LHCN-M2 (cell line): ENCODE measurements at regions not wholly inside any gene's neighbourhood (a gene's known extent, or its start where the extent isn't known, plus 50 kb on each side); places are given as distances from the start of the nearest gene placed in this dataset.
"Not testable (repeated sequence)": the region's sequence is repeated elsewhere in the genome, so short reads cannot be mapped to it uniquely, and the experiment has no call there.

Source experiments
- DNase-seq: peaks from one replicate; pipeline ENCODE4 v3.0.0-alpha.2; 2012; ENCODE audit warnings: low read depth

- DNase-seq = no peak
Observed at GRCh38 chr18:59848002-59848401, 51.8 kb upstream of the PMAIP1 start.

GRCh38 chr18:59847491-59847846, 52.3 kb upstream of the PMAIP1 start:
- DNase-seq = not testable (repeated sequence)

- no peak for DNase-seq
Observed at GRCh38 chr18:59846814-59847490, 52.8 kb upstream of the PMAIP1 start.

- DNase-seq = no peak
Observed at GRCh38 chr18:59842947-59843346, 56.8 kb upstream of the PMAIP1 start.

GRCh38 chr18:59839931-59840685, 59.7 kb upstream of the PMAIP1 start:
- no peak for DNase-seq

GRCh38 chr18:59839246-59839645, 60.5 kb upstream of the PMAIP1 start:
- no peak for DNase-seq

- DNase-seq = peak; percentile 62
Observed at GRCh38 chr18:59837586-59837985, 62.2 kb upstream of the PMAIP1 start.

- DNase-seq = no peak
Observed at GRCh38 chr18:59835605-59836379, 64.0 kb upstream of the PMAIP1 start.

- no peak for DNase-seq
Observed at GRCh38 chr18:59834267-59834666, 65.5 kb upstream of the PMAIP1 start.

GRCh38 chr18:59833785-59834184, 66.0 kb upstream of the PMAIP1 start:
- no peak for DNase-seq

GRCh38 chr18:59823596-59824195, 76.1 kb upstream of the PMAIP1 start:
- peak; percentile 83 for DNase-seq

- DNase-seq = no peak
Observed at GRCh38 chr18:59822612-59823550, 76.9 kb upstream of the PMAIP1 start.

GRCh38 chr18:59821983-59822382, 77.8 kb upstream of the PMAIP1 start:
- peak; percentile 52 for DNase-seq

- no peak for DNase-seq
Observed at GRCh38 chr18:59820663-59821062, 79.1 kb upstream of the PMAIP1 start.

- no peak for DNase-seq
Observed at GRCh38 chr18:59818769-59819168, 81.0 kb upstream of the PMAIP1 start.

- peak; percentile 85 for DNase-seq
Observed at GRCh38 chr18:59814891-59815290, 84.9 kb upstream of the PMAIP1 start.

- peak; percentile 17 for DNase-seq
Observed at GRCh38 chr18:59813942-59814341, 85.9 kb upstream of the PMAIP1 start.

GRCh38 chr18:59810735-59811520, 88.9 kb upstream of the PMAIP1 start:
- no peak for DNase-seq

- no peak for DNase-seq
Observed at GRCh38 chr18:59810183-59810582, 89.6 kb upstream of the PMAIP1 start.

- no peak for DNase-seq
Observed at GRCh38 chr18:59802031-59802430, 97.8 kb upstream of the PMAIP1 start.
